CD4-positive, alpha-beta T cell treated with Interleukin-17A for 4 hours (primary cell): ENCODE measurements at regions not wholly inside any gene's neighbourhood (a gene's known extent, or its start where the extent isn't known, plus 50 kb on each side); places are given as distances from the start of the nearest gene placed in this dataset.

Experiments used
- DNase-seq: peaks from one replicate; pipeline ENCODE4 v3.0.0-alpha.2; 2020; ENCODE audit warnings: mixed read lengths

- no peak for DNase-seq
These were observed 50.4 kb downstream of the RUSC2 start for GRCh38 chr9:35540315-35540714.

- no peak for DNase-seq
These were observed 56.9 kb downstream of the RUSC2 start for GRCh38 chr9:35546853-35547252.

- no peak for DNase-seq
These were observed 57.1 kb upstream of the TESK1 start for GRCh38 chr9:35547889-35548418.

GRCh38 chr9:35548571-35548970 lies 56.5 kb upstream of the TESK1 start:
- DNase-seq = no peak

GRCh38 chr9:35549441-35549840 lies 55.6 kb upstream of the TESK1 start:
- no peak for DNase-seq

- no peak for DNase-seq
These were observed 52.7 kb upstream of the TESK1 start for GRCh38 chr9:35552376-35552775.

GRCh38 chr9:35552837-35553236 lies 52.2 kb upstream of the TESK1 start:
- DNase-seq = no peak

GRCh38 chr9:35553670-35554543 lies 51.2 kb upstream of the TESK1 start:
- DNase-seq = peak; percentile 43

- no peak for DNase-seq
These were observed 49.8 kb upstream of the TESK1 start for GRCh38 chr9:35555246-35555701.
